ENCODE measurements at regions not wholly inside any gene's neighbourhood (a gene's known extent, or its start where the extent isn't known, plus 50 kb on each side); places are given as distances from the start of the nearest gene placed in this dataset.
"Not testable (repeated sequence)": the region's sequence is repeated elsewhere in the genome, so short reads cannot be mapped to it uniquely, and the experiment has no call there.

- not testable (repeated sequence) for DNase-seq (ENCODE audit: low spot score)
Measured at GRCh38 chr14:19052977-19053376, 85.7 kb downstream of the POTEM start.

GRCh38 chr14:19053426-19054050 is 86.3 kb downstream of the POTEM start:
- DNase-seq (ENCODE audit: low spot score): not testable (repeated sequence)

GRCh38 chr14:19054108-19054721 is 87.0 kb downstream of the POTEM start:
- DNase-seq (ENCODE audit: low spot score): not testable (repeated sequence)

GRCh38 chr14:19054934-19055333 is 87.7 kb downstream of the POTEM start:
- not testable (repeated sequence) for DNase-seq (ENCODE audit: low spot score)

GRCh38 chr14:19059066-19059465 is 91.8 kb downstream of the POTEM start:
- DNase-seq (ENCODE audit: low spot score): not testable (repeated sequence)

- not testable (repeated sequence) for DNase-seq (ENCODE audit: low spot score)
Measured at GRCh38 chr14:19061689-19062450, 94.6 kb downstream of the POTEM start.

GRCh38 chr14:19068957-19069356 is 101.7 kb downstream of the POTEM start:
- DNase-seq (ENCODE audit: low spot score): not testable (repeated sequence)

GRCh38 chr14:19072518-19072917 is 105.3 kb downstream of the POTEM start:
- DNase-seq (ENCODE audit: low spot score): not testable (repeated sequence)

- DNase-seq (ENCODE audit: low spot score): not testable (repeated sequence)
Measured at GRCh38 chr14:19088632-19089031, 121.4 kb downstream of the POTEM start.

GRCh38 chr14:19093227-19093626 is 126.0 kb downstream of the POTEM start:
- not testable (repeated sequence) for DNase-seq (ENCODE audit: low spot score)

- DNase-seq (ENCODE audit: low spot score): not testable (repeated sequence)
Measured at GRCh38 chr14:19094731-19095130, 127.5 kb downstream of the POTEM start.

GRCh38 chr14:19095167-19095566 is 127.9 kb downstream of the POTEM start:
- DNase-seq (ENCODE audit: low spot score): not testable (repeated sequence)

- not testable (repeated sequence) for DNase-seq (ENCODE audit: low spot score)
Measured at GRCh38 chr14:19096467-19096866, 129.2 kb downstream of the POTEM start.

- DNase-seq (ENCODE audit: low spot score): not testable (repeated sequence)
Measured at GRCh38 chr14:19096876-19097275, 129.6 kb downstream of the POTEM start.

GRCh38 chr14:19097306-19097705 is 130.1 kb downstream of the POTEM start:
- DNase-seq (ENCODE audit: low spot score): not testable (repeated sequence)

- DNase-seq (ENCODE audit: low spot score): not testable (repeated sequence)
Measured at GRCh38 chr14:19097750-19098149, 130.5 kb downstream of the POTEM start.

- DNase-seq (ENCODE audit: low spot score): not testable (repeated sequence)
Measured at GRCh38 chr14:19098230-19098629, 131.0 kb downstream of the POTEM start.

GRCh38 chr14:19098732-19099131 is 131.5 kb downstream of the POTEM start:
- not testable (repeated sequence) for DNase-seq (ENCODE audit: low spot score)

GRCh38 chr14:19099336-19099735 is 132.1 kb downstream of the POTEM start:
- not testable (repeated sequence) for DNase-seq (ENCODE audit: low spot score)

GRCh38 chr14:19099939-19100338 is 132.7 kb downstream of the POTEM start:
- DNase-seq (ENCODE audit: low spot score): not testable (repeated sequence)

GRCh38 chr14:19105551-19105950 is 138.3 kb downstream of the POTEM start:
- DNase-seq (ENCODE audit: low spot score): not testable (repeated sequence)

- DNase-seq (ENCODE audit: low spot score): not testable (repeated sequence)
Measured at GRCh38 chr14:19109887-19110286, 142.7 kb downstream of the POTEM start.

GRCh38 chr14:19120383-19120782 is 153.1 kb downstream of the POTEM start:
- DNase-seq (ENCODE audit: low spot score): not testable (repeated sequence)

Measured in pons (tissue), 1 donor.